A549 (cell line): ENCODE measurements at regions not wholly inside any gene's neighbourhood (a gene's known extent, or its start where the extent isn't known, plus 50 kb on each side); places are given as distances from the start of the nearest gene placed in this dataset.

Source experiments
- CBX8 ChIP-seq: fragments of 200-600 bp; sonication (generic); IDR thresholded peaks from 2 replicates; pipeline ENCODE4 v1.6.1; 2016
- CHD2 ChIP-seq: fragments of 150-350 bp; IDR thresholded peaks from 2 replicates; pipeline ENCODE4 v1.6.1; 2014; ENCODE audit warnings: low read length; ENCODE audit not compliant: partially characterized antibody
- CTCF ChIP-seq: fragments of >200 bp; sonication (Bioruptor Twin); formaldehyde crosslinking; IDR thresholded peaks from 3 replicates; pipeline ENCODE4 v1.5.1; 2016
- EHMT2 ChIP-seq: fragments of 200-600 bp; sonication (generic); IDR thresholded peaks from 2 replicates; pipeline ENCODE4 v1.6.1; 2016; ENCODE audit warnings: antibody characterized with exemption, low read depth, mild to moderate bottlenecking, moderate library complexity
- EP300 ChIP-seq, 2 experiments: fragments of >200 bp; sonication (Bioruptor Twin); formaldehyde crosslinking; IDR thresholded peaks; 2 replicates in 1 of 2; 3 replicates in 1 of 2; pipeline ENCODE4 v1.6.1; 2016 to 2017
- GATA3 ChIP-seq: IDR thresholded peaks from 2 replicates; pipeline ENCODE4 v1.6.1; 2012; ENCODE audit warnings: borderline replicate concordance
- HDAC2 ChIP-seq: fragments of 200-600 bp; sonication (generic); IDR thresholded peaks from 2 replicates; pipeline ENCODE4 v1.6.1; 2016
- JUN ChIP-seq, 2 experiments: fragments of >200 bp; sonication (Bioruptor Twin); formaldehyde crosslinking; IDR thresholded peaks; 2 replicates in 1 of 2; 3 replicates in 1 of 2; pipeline ENCODE4 v1.6.1; 2016 to 2017
- JUNB ChIP-seq: fragments of >200 bp; sonication (Bioruptor Twin); formaldehyde crosslinking; IDR thresholded peaks from 2 replicates; pipeline ENCODE4 v1.6.1; 2016
- NPAS2 ChIP-seq: fragments of 250-450 bp; sonication (Bioruptor Pico); IDR thresholded peaks from 2 replicates; pipeline ENCODE4 v1.8.0; 2022; ENCODE audit warnings: mild to moderate bottlenecking, moderate library complexity, borderline replicate concordance
- PHF8 ChIP-seq: fragments of 200-600 bp; sonication (generic); IDR thresholded peaks from 2 replicates; pipeline ENCODE4 v1.6.1; 2016; ENCODE audit warnings: low read depth, mild to moderate bottlenecking, antibody characterized with exemption, moderate library complexity, borderline replicate concordance
- RFX5 ChIP-seq: fragments of 450-650 bp; IDR thresholded peaks from 2 replicates; pipeline ENCODE4 v1.7.1; 2014; ENCODE audit warnings: antibody characterized with exemption, mild to moderate bottlenecking, moderate library complexity

GRCh38 chrX:39796856-39797255, 300.9 kb downstream of the BCOR start:
- TF ChIP-seq CTCF (no peak), EHMT2 (no peak), GATA3 (no peak), PHF8 (no peak), RFX5 (no peak), EP300 (IDR thresholded peaks at IDR 0.05) (no peak), CHD2 (no peak), HDAC2 (no peak), JUNB (no peak), JUN (IDR thresholded peaks at IDR 0.05) (no peak), CBX8 (no peak), NPAS2 (no peak)
